CD1c-positive myeloid dendritic cell (primary cell): ENCODE measurements at regions not wholly inside any gene's neighbourhood (a gene's known extent, or its start where the extent isn't known, plus 50 kb on each side); places are given as distances from the start of the nearest gene placed in this dataset.
"Not testable (repeated sequence)": the region's sequence is repeated elsewhere in the genome, so short reads cannot be mapped to it uniquely, and the experiment has no call there.

ENCODE experiments used
- DNase-seq: peaks from one replicate; pipeline ENCODE4 v3.0.0-alpha.2; 2016; ENCODE audit errors: extremely low spot score

- no peak for DNase-seq
Measured at GRCh38 chr3:189375532-189375931, 203.8 kb downstream of the TPRG1 start.

GRCh38 chr3:189383630-189384029 is 211.9 kb downstream of the TPRG1 start:
- no peak for DNase-seq

GRCh38 chr3:189385880-189386279 is 214.1 kb downstream of the TPRG1 start:
- DNase-seq: not testable (repeated sequence)

- no peak for DNase-seq
Measured at GRCh38 chr3:189386739-189387138, 215.0 kb downstream of the TPRG1 start.

GRCh38 chr3:189389346-189389745 is 217.6 kb downstream of the TPRG1 start:
- DNase-seq: no peak

- peak; percentile 43 for DNase-seq
Measured at GRCh38 chr3:189393598-189393997, 221.8 kb downstream of the TPRG1 start.

GRCh38 chr3:189394599-189395121 is 222.9 kb downstream of the TPRG1 start:
- DNase-seq: no peak

GRCh38 chr3:189395825-189396224 is 224.1 kb downstream of the TPRG1 start:
- no peak for DNase-seq

- no peak for DNase-seq
Measured at GRCh38 chr3:189398656-189399055, 226.9 kb downstream of the TPRG1 start.

- DNase-seq: no peak
Measured at GRCh38 chr3:189401196-189401595, 229.4 kb downstream of the TPRG1 start.

GRCh38 chr3:189403194-189403593 is 228.0 kb upstream of the TP63 start:
- DNase-seq: no peak

GRCh38 chr3:189404024-189404423 is 227.2 kb upstream of the TP63 start:
- no peak for DNase-seq

- no peak for DNase-seq
Measured at GRCh38 chr3:189404797-189405484, 226.2 kb upstream of the TP63 start.

GRCh38 chr3:189406148-189406547 is 225.0 kb upstream of the TP63 start:
- DNase-seq: no peak

GRCh38 chr3:189410522-189410921 is 220.7 kb upstream of the TP63 start:
- no peak for DNase-seq

- no peak for DNase-seq
Measured at GRCh38 chr3:189419038-189419437, 212.2 kb upstream of the TP63 start.

- no peak for DNase-seq
Measured at GRCh38 chr3:189419683-189420082, 211.5 kb upstream of the TP63 start.

- DNase-seq: no peak
Measured at GRCh38 chr3:189424922-189425321, 206.3 kb upstream of the TP63 start.

GRCh38 chr3:189429019-189429418 is 202.2 kb upstream of the TP63 start:
- DNase-seq: no peak

- DNase-seq: no peak
Measured at GRCh38 chr3:189430166-189430565, 201.0 kb upstream of the TP63 start.

GRCh38 chr3:189442257-189442656 is 188.9 kb upstream of the TP63 start:
- DNase-seq: not testable (repeated sequence)

GRCh38 chr3:189446959-189447560 is 184.1 kb upstream of the TP63 start:
- no peak for DNase-seq

- no peak for DNase-seq
Measured at GRCh38 chr3:189449084-189449483, 182.1 kb upstream of the TP63 start.
